NCI-H146 (cell line): ENCODE measurements at regions not wholly inside any gene's neighbourhood (a gene's known extent, or its start where the extent isn't known, plus 50 kb on each side); places are given as distances from the start of the nearest gene placed in this dataset.
"Not testable (repeated sequence)": the region's sequence is repeated elsewhere in the genome, so short reads cannot be mapped to it uniquely, and the experiment has no call there.

Experiments
- DNase-seq: peaks from one replicate; lab custom pipeline; 2025; lab: John Stamatoyannopoulos, UW

GRCh38 chr1:65590279-65590678 is 169.8 kb downstream of the LEPR start:
- no peak for DNase-seq

GRCh38 chr1:65593516-65593915 is 173.0 kb downstream of the LEPR start:
- DNase-seq = no peak

- no peak for DNase-seq
Measured at GRCh38 chr1:65595724-65596123, 175.3 kb downstream of the LEPR start.

- DNase-seq = no peak
Measured at GRCh38 chr1:65596768-65597167, 176.3 kb downstream of the LEPR start.

GRCh38 chr1:65605621-65606020 is 185.2 kb downstream of the LEPR start:
- DNase-seq = no peak

GRCh38 chr1:65606426-65606825 is 186.0 kb downstream of the LEPR start:
- no peak for DNase-seq

GRCh38 chr1:65613884-65614283 is 178.8 kb upstream of the PDE4B start:
- no peak for DNase-seq

- DNase-seq = no peak
Measured at GRCh38 chr1:65615859-65616258, 176.8 kb upstream of the PDE4B start.

GRCh38 chr1:65621721-65622120 is 171.0 kb upstream of the PDE4B start:
- not testable (repeated sequence) for DNase-seq

- DNase-seq = no peak
Measured at GRCh38 chr1:65623895-65624294, 168.8 kb upstream of the PDE4B start.

GRCh38 chr1:65625528-65625927 is 167.2 kb upstream of the PDE4B start:
- no peak for DNase-seq

- DNase-seq = no peak
Measured at GRCh38 chr1:65626003-65626402, 166.7 kb upstream of the PDE4B start.

- no peak for DNase-seq
Measured at GRCh38 chr1:65629788-65630187, 162.9 kb upstream of the PDE4B start.

GRCh38 chr1:65630855-65631254 is 161.8 kb upstream of the PDE4B start:
- no peak for DNase-seq

GRCh38 chr1:65632235-65632634 is 160.5 kb upstream of the PDE4B start:
- DNase-seq = no peak

GRCh38 chr1:65640046-65640445 is 152.6 kb upstream of the PDE4B start:
- no peak for DNase-seq

- not testable (repeated sequence) for DNase-seq
Measured at GRCh38 chr1:65649185-65649584, 143.5 kb upstream of the PDE4B start.

GRCh38 chr1:65650682-65651081 is 142.0 kb upstream of the PDE4B start:
- DNase-seq = no peak

GRCh38 chr1:65654526-65654925 is 138.2 kb upstream of the PDE4B start:
- DNase-seq = not testable (repeated sequence)

- not testable (repeated sequence) for DNase-seq
Measured at GRCh38 chr1:65657609-65658008, 135.1 kb upstream of the PDE4B start.

- DNase-seq = no peak
Measured at GRCh38 chr1:65658122-65658521, 134.6 kb upstream of the PDE4B start.

- no peak for DNase-seq
Measured at GRCh38 chr1:65668368-65668767, 124.3 kb upstream of the PDE4B start.

GRCh38 chr1:65670518-65670917 is 122.2 kb upstream of the PDE4B start:
- no peak for DNase-seq

- no peak for DNase-seq
Measured at GRCh38 chr1:65674522-65674921, 118.2 kb upstream of the PDE4B start.

- DNase-seq = no peak
Measured at GRCh38 chr1:65679773-65680172, 112.9 kb upstream of the PDE4B start.
